ENCODE measurements at regions not wholly inside any gene's neighbourhood (a gene's known extent, or its start where the extent isn't known, plus 50 kb on each side); places are given as distances from the start of the nearest gene placed in this dataset.

DNA sequence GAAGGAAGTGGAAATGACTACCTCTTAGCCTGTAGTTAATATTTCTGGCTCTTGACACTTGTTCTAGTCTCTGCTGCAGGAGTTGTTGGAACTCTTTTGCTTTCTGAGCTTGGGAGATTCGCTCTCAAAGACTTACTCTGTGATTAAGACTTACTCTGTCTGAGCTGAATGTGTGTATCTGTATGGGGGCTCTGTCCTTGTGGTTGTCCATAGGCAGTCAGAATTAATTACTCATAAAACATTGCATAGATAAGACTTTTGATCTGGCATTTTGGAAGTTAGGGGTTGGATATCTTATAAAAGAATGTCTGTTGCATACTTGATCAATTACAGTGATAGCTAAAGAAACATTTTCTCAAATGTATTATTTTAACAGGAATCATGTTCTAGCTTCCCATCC, 199.2 kb upstream of the KIAA1217 start:
- no peak for TF ChIP-seq CTCF (IDR thresholded peaks at IDR 0.05)
- TF ChIP-seq POLR2A (IDR thresholded peaks at IDR 0.05), result no peak
